HepG2 (cell line): ENCODE measurements at regions not wholly inside any gene's neighbourhood (a gene's known extent, or its start where the extent isn't known, plus 50 kb on each side); places are given as distances from the start of the nearest gene placed in this dataset.

Source experiments
- ATAC-seq: fragments of 200-7000 bp; cut with Tn5 transposase; 3 replicates; pipeline ENCODE4 v1.9.1; 2020; ENCODE audit warnings: mild to moderate bottlenecking, moderate library complexity
- BruUV-seq: library from RNA; stranded (reverse); fragments of 400-500 nt; replicated peaks from 2 replicates; lab custom pipeline; 2021; lab: Mats Ljungman, UMichigan
- CTCF ChIA-PET: fragments of 300-600 bp; formaldehyde crosslinking; extraction: SDS; loops from one replicate; lab custom pipeline; 2021; ENCODE audit warnings: low total read pairs, inconsistent platforms, low intra/inter-chr PET ratio; lab: Yijun Ruan, JAX
- POLR2A ChIA-PET: fragments of 350-600 bp; sonication (Branson Sonifier 250); formaldehyde crosslinking; loops from one replicate; lab custom pipeline; 2020; ENCODE audit warnings: antibody characterized with exemption, inconsistent platforms; lab: Yijun Ruan, JAX
- DNase-seq: peaks from one replicate; pipeline ENCODE4 v3.0.0-alpha.2; 2015; ENCODE audit warnings: low spot score
- FAIRE-seq: peaks from 3 replicates; lab custom pipeline; 2011; peaks lifted over from hg19 to GRCh38; lab: Jason Lieb, UNC
- H2AFZ ChIP-seq: one replicate; pipeline ENCODE4 v1.6.1; 2011; ENCODE audit warnings: low read length, inconsistent platforms
- H3K27ac ChIP-seq: fragments of 300-600 bp; 3 replicates; pipeline ENCODE4 v1.8.0; 2011; ENCODE audit warnings: mixed run types, mild to moderate bottlenecking, mixed read lengths, low read length, inconsistent platforms; ENCODE audit not compliant: insufficient read depth; ENCODE audit errors: extremely low read length
- H3K27me3 ChIP-seq, 2 experiments: fragments of 200-600 bp in 1 of 2; 2 replicates in 1 of 2; 3 replicates in 1 of 2; pipeline versions ENCODE4 v1.6.0 to v1.8.0; 2011; ENCODE audit warnings: low read length in 2 of 2, mild to moderate bottlenecking in 2 of 2, moderate library complexity in 2 of 2, inconsistent platforms in 1 of 2; ENCODE audit not compliant: insufficient read depth in 2 of 2, control insufficient read depth in 1 of 2
- H3K36me3 ChIP-seq, 2 experiments: fragments of 200-600 bp in 1 of 2; replicated peaks in 1 of 2; 2 replicates in 1 of 2; 3 replicates in 1 of 2; pipeline versions ENCODE4 v1.5.1 to v1.8.0; 2011; ENCODE audit warnings: low read length in 2 of 2, inconsistent platforms in 1 of 2; ENCODE audit not compliant: insufficient read depth in 2 of 2, control insufficient read depth in 1 of 2
- H3K4me1 ChIP-seq: 2 replicates; pipeline ENCODE4 v1.5.1; 2012; ENCODE audit warnings: low read length, inconsistent platforms; ENCODE audit not compliant: insufficient read depth
- H3K4me2 ChIP-seq: 2 replicates; pipeline ENCODE4 v1.6.0; 2011; ENCODE audit warnings: low read depth, low read length, inconsistent platforms
- H3K4me3 ChIP-seq, 3 experiments: fragments of 200-600 bp in 1 of 3; sonication (generic), shearing (Covaris generic) in 1 of 3; replicated peaks in 1 of 3; 2 replicates each; pipeline ENCODE4 v1.5.1; 2011 to 2016; ENCODE audit warnings: low read length in 3 of 3, inconsistent platforms in 2 of 3, low read depth in 2 of 3, mild to moderate bottlenecking in 2 of 3, control low read depth in 1 of 3, mixed read lengths in 1 of 3; ENCODE audit not compliant: insufficient read depth in 1 of 3
- H3K79me2 ChIP-seq: one replicate; pipeline ENCODE4 v1.6.1; 2011; ENCODE audit warnings: low read length, inconsistent platforms; ENCODE audit not compliant: insufficient read depth
- H3K9ac ChIP-seq: 2 replicates; pipeline ENCODE4 v1.6.0; 2011; ENCODE audit warnings: mild to moderate bottlenecking, low read depth, low read length, inconsistent platforms; ENCODE audit not compliant: insufficient read depth
- H3K9me3 ChIP-seq: 2 replicates; pipeline ENCODE4 v1.5.1; 2012; ENCODE audit warnings: mild to moderate bottlenecking, low read length
- H4K20me1 ChIP-seq: 2 replicates; pipeline ENCODE4 v1.6.0; 2011; ENCODE audit warnings: inconsistent platforms, mild to moderate bottlenecking, low read length, moderate library complexity; ENCODE audit not compliant: insufficient read depth
- GFI1 ChIP-seq: sonication (generic); formaldehyde crosslinking; IDR thresholded peaks from 2 replicates; pipeline ENCODE4 v1.5.0; 2020; ENCODE audit warnings: missing genetic modification reagents, mild to moderate bottlenecking, borderline replicate concordance
- MTA1 ChIP-seq: sonication (generic); formaldehyde crosslinking; IDR thresholded peaks from 2 replicates; pipeline ENCODE4 v1.4.0; 2020; ENCODE audit warnings: missing genetic modification reagents, mild to moderate bottlenecking, borderline replicate concordance
- ZNF574 ChIP-seq: sonication (generic); formaldehyde crosslinking; IDR thresholded peaks from 2 replicates; pipeline ENCODE4 v1.4.0; 2020; ENCODE audit warnings: missing genetic modification reagents
- ZNF639 ChIP-seq: conservative IDR thresholded peaks from 2 replicates; pipeline ENCODE4 v1.6.1; 2018; ENCODE audit warnings: missing genetic modification reagents
- WGBS: methylation state at CpG from one replicate; pipeline ENCODE4 v1.1.6; 2017; ENCODE audit warnings: low lambda C conversion rate; 5-methylcytosine and 5-hydroxymethylcytosine counted together
- in situ Hi-C: cut with HindIII; loops from 2 replicates; pipeline ENCODE4 v1.10.0; 2017; ENCODE audit warnings: low pct_unique_long_range_greater_than_20kb; ENCODE audit not compliant: extremely low pct_ligation_motif_present
- intact Hi-C: fragments of 100-400 bp; cut with micrococcal nuclease; formaldehyde crosslinking; loops from one replicate; pipeline ENCODE4 v1.10.0; 2022; ENCODE audit not compliant: unreplicated experiment
- TF ChIP-seq, protein P1 (sequence below): IDR thresholded peaks from 2 replicates; pipeline ENCODE4 v1.6.1; 2016; ENCODE audit warnings: missing compliant biosample characterization, missing genetic modification reagents, borderline replicate concordance
- TF ChIP-seq, protein P2 (sequence below): sonication (generic); formaldehyde crosslinking; IDR thresholded peaks from 2 replicates; pipeline ENCODE4 v1.5.1; 2020; ENCODE audit warnings: mild to moderate bottlenecking, missing genetic modification reagents, borderline replicate concordance

- Histone ChIP-seq H3K4me1 (no peaks in the 10 kb centered on the region), H3K27me3 (no peaks in the 10 kb centered on the region), H4K20me1 (no peaks in the 10 kb centered on the region), H3K4me3 (no peak overlapping the region), H3K79me2 (no peaks in the 10 kb centered on the region), H3K4me2 (no peak overlapping the region), H3K36me3 (no peaks in the 10 kb centered on the region), H3K9ac (no peak overlapping the region)
- ChIA-PET POLR2A (no interaction called here), CTCF (no interaction called here)
- in situ Hi-C loops = no loop called here
- no peak for DNase-seq
- FAIRE-seq = no peak
- WGBS = 0% methylated on average over 1 of the region's 1 CpG
- ATAC-seq = no peak
- no peak for TF ChIP-seq ZNF574 (CRISPR knock-in tag)
- TF ChIP-seq, protein P1, sequence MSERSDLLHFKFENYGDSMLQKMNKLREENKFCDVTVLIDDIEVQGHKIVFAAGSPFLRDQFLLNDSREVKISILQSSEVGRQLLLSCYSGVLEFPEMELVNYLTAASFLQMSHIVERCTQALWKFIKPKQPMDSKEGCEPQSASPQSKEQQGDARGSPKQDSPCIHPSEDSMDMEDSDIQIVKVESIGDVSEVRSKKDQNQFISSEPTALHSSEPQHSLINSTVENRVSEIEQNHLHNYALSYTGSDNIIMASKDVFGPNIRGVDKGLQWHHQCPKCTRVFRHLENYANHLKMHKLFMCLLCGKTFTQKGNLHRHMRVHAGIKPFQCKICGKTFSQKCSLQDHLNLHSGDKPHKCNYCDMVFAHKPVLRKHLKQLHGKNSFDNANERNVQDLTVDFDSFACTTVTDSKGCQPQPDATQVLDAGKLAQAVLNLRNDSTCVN (CRISPR knock-in tag) = no peak
- TF ChIP-seq GFI1 (CRISPR knock-in tag) = no peak
- no peak for TF ChIP-seq MTA1 (CRISPR knock-in tag)
- TF ChIP-seq, protein P2, sequence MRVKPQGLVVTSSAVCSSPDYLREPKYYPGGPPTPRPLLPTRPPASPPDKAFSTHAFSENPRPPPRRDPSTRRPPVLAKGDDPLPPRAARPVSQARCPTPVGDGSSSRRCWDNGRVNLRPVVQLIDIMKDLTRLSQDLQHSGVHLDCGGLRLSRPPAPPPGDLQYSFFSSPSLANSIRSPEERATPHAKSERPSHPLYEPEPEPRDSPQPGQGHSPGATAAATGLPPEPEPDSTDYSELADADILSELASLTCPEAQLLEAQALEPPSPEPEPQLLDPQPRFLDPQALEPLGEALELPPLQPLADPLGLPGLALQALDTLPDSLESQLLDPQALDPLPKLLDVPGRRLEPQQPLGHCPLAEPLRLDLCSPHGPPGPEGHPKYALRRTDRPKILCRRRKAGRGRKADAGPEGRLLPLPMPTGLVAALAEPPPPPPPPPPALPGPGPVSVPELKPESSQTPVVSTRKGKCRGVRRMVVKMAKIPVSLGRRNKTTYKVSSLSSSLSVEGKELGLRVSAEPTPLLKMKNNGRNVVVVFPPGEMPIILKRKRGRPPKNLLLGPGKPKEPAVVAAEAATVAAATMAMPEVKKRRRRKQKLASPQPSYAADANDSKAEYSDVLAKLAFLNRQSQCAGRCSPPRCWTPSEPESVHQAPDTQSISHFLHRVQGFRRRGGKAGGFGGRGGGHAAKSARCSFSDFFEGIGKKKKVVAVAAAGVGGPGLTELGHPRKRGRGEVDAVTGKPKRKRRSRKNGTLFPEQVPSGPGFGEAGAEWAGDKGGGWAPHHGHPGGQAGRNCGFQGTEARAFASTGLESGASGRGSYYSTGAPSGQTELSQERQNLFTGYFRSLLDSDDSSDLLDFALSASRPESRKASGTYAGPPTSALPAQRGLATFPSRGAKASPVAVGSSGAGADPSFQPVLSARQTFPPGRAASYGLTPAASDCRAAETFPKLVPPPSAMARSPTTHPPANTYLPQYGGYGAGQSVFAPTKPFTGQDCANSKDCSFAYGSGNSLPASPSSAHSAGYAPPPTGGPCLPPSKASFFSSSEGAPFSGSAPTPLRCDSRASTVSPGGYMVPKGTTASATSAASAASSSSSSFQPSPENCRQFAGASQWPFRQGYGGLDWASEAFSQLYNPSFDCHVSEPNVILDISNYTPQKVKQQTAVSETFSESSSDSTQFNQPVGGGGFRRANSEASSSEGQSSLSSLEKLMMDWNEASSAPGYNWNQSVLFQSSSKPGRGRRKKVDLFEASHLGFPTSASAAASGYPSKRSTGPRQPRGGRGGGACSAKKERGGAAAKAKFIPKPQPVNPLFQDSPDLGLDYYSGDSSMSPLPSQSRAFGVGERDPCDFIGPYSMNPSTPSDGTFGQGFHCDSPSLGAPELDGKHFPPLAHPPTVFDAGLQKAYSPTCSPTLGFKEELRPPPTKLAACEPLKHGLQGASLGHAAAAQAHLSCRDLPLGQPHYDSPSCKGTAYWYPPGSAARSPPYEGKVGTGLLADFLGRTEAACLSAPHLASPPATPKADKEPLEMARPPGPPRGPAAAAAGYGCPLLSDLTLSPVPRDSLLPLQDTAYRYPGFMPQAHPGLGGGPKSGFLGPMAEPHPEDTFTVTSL = no peak
- TF ChIP-seq ZNF639 (CRISPR knock-in tag) = no peak
- TF ChIP-seq, all 625 proteins: peak for 0
- H2AFZ ChIP-seq = no peak overlapping the region
- peaks cover 83% of the 10 kb centered on the region for H3K9me3 ChIP-seq
- intact Hi-C loops = no loop called here
- BruUV-seq = no TSS peak
- no peak overlapping the region for H3K27ac ChIP-seq
These were observed 442.0 kb upstream of the SYT4 start for GRCh38 chr18:43719267-43719795.
